ENCODE measurements at regions not wholly inside any gene's neighbourhood (a gene's known extent, or its start where the extent isn't known, plus 50 kb on each side); places are given as distances from the start of the nearest gene placed in this dataset.

DNA sequence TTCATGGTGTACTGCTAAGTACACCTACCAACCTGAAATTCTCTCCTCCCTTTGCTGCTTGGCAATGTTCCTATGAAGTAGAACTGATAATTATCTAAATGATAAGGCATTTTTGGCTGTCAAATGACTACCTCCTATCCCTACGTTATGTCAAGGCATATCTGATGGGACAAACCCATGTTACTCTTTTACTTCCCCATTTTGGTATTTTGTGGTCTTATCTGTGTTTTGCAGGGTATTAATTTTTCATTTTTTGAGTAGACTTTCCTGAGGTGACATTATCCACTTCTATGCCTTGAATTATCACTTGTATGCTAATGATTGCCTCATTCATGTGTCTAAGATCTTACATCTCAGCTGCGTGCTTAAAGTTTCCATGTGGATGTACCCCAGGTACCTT is 499.6 kb upstream of the B3GALT2 start (continued):
- TF ChIP-seq, protein P1, sequence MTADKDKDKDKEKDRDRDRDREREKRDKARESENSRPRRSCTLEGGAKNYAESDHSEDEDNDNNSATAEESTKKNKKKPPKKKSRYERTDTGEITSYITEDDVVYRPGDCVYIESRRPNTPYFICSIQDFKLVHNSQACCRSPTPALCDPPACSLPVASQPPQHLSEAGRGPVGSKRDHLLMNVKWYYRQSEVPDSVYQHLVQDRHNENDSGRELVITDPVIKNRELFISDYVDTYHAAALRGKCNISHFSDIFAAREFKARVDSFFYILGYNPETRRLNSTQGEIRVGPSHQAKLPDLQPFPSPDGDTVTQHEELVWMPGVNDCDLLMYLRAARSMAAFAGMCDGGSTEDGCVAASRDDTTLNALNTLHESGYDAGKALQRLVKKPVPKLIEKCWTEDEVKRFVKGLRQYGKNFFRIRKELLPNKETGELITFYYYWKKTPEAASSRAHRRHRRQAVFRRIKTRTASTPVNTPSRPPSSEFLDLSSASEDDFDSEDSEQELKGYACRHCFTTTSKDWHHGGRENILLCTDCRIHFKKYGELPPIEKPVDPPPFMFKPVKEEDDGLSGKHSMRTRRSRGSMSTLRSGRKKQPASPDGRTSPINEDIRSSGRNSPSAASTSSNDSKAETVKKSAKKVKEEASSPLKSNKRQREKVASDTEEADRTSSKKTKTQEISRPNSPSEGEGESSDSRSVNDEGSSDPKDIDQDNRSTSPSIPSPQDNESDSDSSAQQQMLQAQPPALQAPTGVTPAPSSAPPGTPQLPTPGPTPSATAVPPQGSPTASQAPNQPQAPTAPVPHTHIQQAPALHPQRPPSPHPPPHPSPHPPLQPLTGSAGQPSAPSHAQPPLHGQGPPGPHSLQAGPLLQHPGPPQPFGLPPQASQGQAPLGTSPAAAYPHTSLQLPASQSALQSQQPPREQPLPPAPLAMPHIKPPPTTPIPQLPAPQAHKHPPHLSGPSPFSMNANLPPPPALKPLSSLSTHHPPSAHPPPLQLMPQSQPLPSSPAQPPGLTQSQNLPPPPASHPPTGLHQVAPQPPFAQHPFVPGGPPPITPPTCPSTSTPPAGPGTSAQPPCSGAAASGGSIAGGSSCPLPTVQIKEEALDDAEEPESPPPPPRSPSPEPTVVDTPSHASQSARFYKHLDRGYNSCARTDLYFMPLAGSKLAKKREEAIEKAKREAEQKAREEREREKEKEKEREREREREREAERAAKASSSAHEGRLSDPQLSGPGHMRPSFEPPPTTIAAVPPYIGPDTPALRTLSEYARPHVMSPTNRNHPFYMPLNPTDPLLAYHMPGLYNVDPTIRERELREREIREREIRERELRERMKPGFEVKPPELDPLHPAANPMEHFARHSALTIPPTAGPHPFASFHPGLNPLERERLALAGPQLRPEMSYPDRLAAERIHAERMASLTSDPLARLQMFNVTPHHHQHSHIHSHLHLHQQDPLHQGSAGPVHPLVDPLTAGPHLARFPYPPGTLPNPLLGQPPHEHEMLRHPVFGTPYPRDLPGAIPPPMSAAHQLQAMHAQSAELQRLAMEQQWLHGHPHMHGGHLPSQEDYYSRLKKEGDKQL (CRISPR knock-in tag; IDR thresholded peaks at IDR 0.05; ENCODE audit: borderline replicate concordance) = no peak
- TF ChIP-seq PTTG1 (tag; IDR thresholded peaks at IDR 0.05; ENCODE audit: low read depth) (no peak), ILK (tag; IDR thresholded peaks at IDR 0.05; ENCODE audit: borderline replicate concordance, low read depth) (no peak), NEUROD1 (IDR thresholded peaks at IDR 0.05; ENCODE audit: borderline replicate concordance, low read depth, low read length, partially characterized antibody) (no peak), SRSF3 (IDR thresholded peaks at IDR 0.05; ENCODE audit: insufficient read depth, low read length) (no peak), SMARCE1 (IDR thresholded peaks at IDR 0.05) (peak; percentile 89; the same call in 1 of the 2 replicates), ZBTB17 (CRISPR knock-in tag; IDR thresholded peaks at IDR 0.05) (peak; percentile 65; the same call in 1 of the 2 replicates)
- TF ChIP-seq, protein P2, sequence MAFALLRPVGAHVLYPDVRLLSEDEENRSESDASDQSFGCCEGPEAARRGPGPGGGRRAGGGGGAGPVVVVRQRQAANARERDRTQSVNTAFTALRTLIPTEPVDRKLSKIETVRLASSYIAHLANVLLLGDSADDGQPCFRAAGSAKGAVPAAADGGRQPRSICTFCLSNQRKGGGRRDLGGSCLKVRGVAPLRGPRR (CRISPR knock-in tag; IDR thresholded peaks at IDR 0.05) = no peak
- TF ChIP-seq, protein P3, sequence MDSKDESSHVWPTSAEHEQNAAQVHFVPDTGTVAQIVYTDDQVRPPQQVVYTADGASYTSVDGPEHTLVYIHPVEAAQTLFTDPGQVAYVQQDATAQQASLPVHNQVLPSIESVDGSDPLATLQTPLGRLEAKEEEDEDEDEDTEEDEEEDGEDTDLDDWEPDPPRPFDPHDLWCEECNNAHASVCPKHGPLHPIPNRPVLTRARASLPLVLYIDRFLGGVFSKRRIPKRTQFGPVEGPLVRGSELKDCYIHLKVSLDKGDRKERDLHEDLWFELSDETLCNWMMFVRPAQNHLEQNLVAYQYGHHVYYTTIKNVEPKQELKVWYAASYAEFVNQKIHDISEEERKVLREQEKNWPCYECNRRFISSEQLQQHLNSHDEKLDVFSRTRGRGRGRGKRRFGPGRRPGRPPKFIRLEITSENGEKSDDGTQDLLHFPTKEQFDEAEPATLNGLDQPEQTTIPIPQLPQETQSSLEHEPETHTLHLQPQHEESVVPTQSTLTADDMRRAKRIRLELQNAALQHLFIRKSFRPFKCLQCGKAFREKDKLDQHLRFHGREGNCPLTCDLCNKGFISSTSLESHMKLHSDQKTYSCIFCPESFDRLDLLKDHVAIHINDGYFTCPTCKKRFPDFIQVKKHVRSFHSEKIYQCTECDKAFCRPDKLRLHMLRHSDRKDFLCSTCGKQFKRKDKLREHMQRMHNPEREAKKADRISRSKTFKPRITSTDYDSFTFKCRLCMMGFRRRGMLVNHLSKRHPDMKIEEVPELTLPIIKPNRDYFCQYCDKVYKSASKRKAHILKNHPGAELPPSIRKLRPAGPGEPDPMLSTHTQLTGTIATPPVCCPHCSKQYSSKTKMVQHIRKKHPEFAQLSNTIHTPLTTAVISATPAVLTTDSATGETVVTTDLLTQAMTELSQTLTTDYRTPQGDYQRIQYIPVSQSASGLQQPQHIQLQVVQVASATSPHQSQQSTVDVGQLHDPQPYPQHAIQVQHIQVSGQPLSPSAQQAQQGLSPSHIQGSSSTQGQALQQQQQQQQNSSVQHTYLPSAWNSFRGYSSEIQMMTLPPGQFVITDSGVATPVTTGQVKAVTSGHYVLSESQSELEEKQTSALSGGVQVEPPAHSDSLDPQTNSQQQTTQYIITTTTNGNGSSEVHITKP (IDR thresholded peaks at IDR 0.05; ENCODE audit: partially characterized antibody) = no peak
- TF ChIP-seq, protein P4, sequence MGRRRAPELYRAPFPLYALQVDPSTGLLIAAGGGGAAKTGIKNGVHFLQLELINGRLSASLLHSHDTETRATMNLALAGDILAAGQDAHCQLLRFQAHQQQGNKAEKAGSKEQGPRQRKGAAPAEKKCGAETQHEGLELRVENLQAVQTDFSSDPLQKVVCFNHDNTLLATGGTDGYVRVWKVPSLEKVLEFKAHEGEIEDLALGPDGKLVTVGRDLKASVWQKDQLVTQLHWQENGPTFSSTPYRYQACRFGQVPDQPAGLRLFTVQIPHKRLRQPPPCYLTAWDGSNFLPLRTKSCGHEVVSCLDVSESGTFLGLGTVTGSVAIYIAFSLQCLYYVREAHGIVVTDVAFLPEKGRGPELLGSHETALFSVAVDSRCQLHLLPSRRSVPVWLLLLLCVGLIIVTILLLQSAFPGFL (CRISPR knock-in tag; IDR thresholded peaks at IDR 0.05) = no peak
- TF ChIP-seq, protein P5, sequence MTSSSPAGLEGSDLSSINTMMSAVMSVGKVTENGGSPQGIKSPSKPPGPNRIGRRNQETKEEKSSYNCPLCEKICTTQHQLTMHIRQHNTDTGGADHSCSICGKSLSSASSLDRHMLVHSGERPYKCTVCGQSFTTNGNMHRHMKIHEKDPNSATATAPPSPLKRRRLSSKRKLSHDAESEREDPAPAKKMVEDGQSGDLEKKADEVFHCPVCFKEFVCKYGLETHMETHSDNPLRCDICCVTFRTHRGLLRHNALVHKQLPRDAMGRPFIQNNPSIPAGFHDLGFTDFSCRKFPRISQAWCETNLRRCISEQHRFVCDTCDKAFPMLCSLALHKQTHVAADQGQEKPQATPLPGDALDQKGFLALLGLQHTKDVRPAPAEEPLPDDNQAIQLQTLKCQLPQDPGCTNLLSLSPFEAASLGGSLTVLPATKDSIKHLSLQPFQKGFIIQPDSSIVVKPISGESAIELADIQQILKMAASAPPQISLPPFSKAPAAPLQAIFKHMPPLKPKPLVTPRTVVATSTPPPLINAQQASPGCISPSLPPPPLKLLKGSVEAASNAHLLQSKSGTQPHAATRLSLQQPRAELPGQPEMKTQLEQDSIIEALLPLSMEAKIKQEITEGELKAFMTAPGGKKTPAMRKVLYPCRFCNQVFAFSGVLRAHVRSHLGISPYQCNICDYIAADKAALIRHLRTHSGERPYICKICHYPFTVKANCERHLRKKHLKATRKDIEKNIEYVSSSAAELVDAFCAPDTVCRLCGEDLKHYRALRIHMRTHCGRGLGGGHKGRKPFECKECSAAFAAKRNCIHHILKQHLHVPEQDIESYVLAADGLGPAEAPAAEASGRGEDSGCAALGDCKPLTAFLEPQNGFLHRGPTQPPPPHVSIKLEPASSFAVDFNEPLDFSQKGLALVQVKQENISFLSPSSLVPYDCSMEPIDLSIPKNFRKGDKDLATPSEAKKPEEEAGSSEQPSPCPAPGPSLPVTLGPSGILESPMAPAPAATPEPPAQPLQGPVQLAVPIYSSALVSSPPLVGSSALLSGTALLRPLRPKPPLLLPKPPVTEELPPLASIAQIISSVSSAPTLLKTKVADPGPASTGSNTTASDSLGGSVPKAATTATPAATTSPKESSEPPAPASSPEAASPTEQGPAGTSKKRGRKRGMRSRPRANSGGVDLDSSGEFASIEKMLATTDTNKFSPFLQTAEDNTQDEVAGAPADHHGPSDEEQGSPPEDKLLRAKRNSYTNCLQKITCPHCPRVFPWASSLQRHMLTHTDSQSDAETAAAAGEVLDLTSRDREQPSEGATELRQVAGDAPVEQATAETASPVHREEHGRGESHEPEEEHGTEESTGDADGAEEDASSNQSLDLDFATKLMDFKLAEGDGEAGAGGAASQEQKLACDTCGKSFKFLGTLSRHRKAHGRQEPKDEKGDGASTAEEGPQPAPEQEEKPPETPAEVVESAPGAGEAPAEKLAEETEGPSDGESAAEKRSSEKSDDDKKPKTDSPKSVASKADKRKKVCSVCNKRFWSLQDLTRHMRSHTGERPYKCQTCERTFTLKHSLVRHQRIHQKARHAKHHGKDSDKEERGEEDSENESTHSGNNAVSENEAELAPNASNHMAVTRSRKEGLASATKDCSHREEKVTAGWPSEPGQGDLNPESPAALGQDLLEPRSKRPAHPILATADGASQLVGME (CRISPR knock-in tag; IDR thresholded peaks at IDR 0.05) = no peak

Data from K562 (cell line).